Esophagus muscularis mucosa (tissue), 4 donors: ENCODE measurements at regions not wholly inside any gene's neighbourhood (a gene's known extent, or its start where the extent isn't known, plus 50 kb on each side); places are given as distances from the start of the nearest gene placed in this dataset.

ENCODE experiments used
- DNase-seq: peaks from one replicate; pipeline ENCODE4 v3.0.0-alpha.2; 2017; ENCODE audit errors: extremely low spot score
- H3K27ac ChIP-seq, 4 donors: fragments of 200-600 bp; sonication (generic); replicated peaks in 1 of 4; 1 replicate in 3 of 4; 2 replicates in 1 of 4; pipeline ENCODE4 v1.5.1; 2016 to 2019; ENCODE audit warnings: mild to moderate bottlenecking in 1 of 4
- H3K27me3 ChIP-seq, 4 donors: fragments of 200-600 bp; sonication (generic); one replicate each; pipeline versions ENCODE4 v1.5.1 to v1.6.0; 2016 to 2019
- H3K36me3 ChIP-seq, 4 donors: fragments of 200-600 bp; sonication (generic); one replicate each; pipeline ENCODE4 v1.5.1; 2016 to 2019
- H3K4me1 ChIP-seq, 4 donors: fragments of 200-600 bp; sonication (generic); one replicate each; pipeline ENCODE4 v1.5.1; 2016 to 2019
- H3K4me3 ChIP-seq, 4 donors: fragments of 200-600 bp; sonication (generic); 1 replicate in 2 of 4; 2 replicates in 2 of 4; pipeline ENCODE4 v1.5.1; 2016 to 2019; ENCODE audit warnings: mild to moderate bottlenecking in 4 of 4, moderate library complexity in 1 of 4
- H3K9me3 ChIP-seq, 4 donors: fragments of 200-600 bp; sonication (generic); 1 replicate in 3 of 4; 2 replicates in 1 of 4; pipeline ENCODE4 v1.5.1; 2016 to 2019
- CTCF ChIP-seq, 3 experiments: fragments of 200-600 bp in 2 of 3; fragments of 450-650 bp in 1 of 3; sonication (generic) in 2 of 3; IDR thresholded peaks; one replicate each; pipeline ENCODE4 v1.5.1; 2017 to 2019; ENCODE audit warnings: antibody characterized with exemption in 3 of 3, mild to moderate bottlenecking in 2 of 3, moderate library complexity in 1 of 3
- EP300 ChIP-seq: sonication (generic); formaldehyde crosslinking; IDR thresholded peaks from one replicate; pipeline ENCODE4 v1.6.1; 2017; ENCODE audit warnings: antibody characterized with exemption
- POLR2A ChIP-seq: fragments of 450-650 bp; IDR thresholded peaks from one replicate; pipeline ENCODE4 v1.6.1; 2017; ENCODE audit warnings: antibody characterized with exemption, moderate library complexity, mild to moderate bottlenecking, low read depth
- POLR2AphosphoS5 ChIP-seq, 2 donors: sonication (generic); formaldehyde crosslinking; IDR thresholded peaks; one replicate each; pipeline ENCODE4 v1.6.1; 2017; ENCODE audit warnings: antibody characterized with exemption in 2 of 2
- WGBS: methylation state at CpG from one replicate; pipeline ENCODE4 v1.1.5; 2018; 5-methylcytosine and 5-hydroxymethylcytosine counted together
- intact Hi-C: fragments of 100-400 bp; cut with DNase I; formaldehyde crosslinking; loops from one replicate; pipeline ENCODE4 v1.15.1; 2023

- TF ChIP-seq POLR2AphosphoS5 (IDR thresholded peaks at IDR 0.05) (no peak), POLR2A (no peak), EP300 (no peak), CTCF (IDR thresholded peaks at IDR 0.05) (no peak)
- intact Hi-C loops = no loop called here
- DNase-seq = no peak
- H3K4me3 ChIP-seq = no peak overlapping the region
- peaks cover 0 to 21% (median 0%) of the 10 kb centered on the region in 4 donors for H3K27me3 ChIP-seq
- no peaks in the 10 kb centered on the region for H3K36me3 ChIP-seq
- no peak overlapping the region for H3K27ac ChIP-seq
- peaks cover 0 to 3% (median 0%) of the 10 kb centered on the region in 4 donors for H3K9me3 ChIP-seq
- WGBS = 42% methylated on average over 32 of the region's 42 CpGs
- H3K4me1 ChIP-seq = no peaks in the 10 kb centered on the region
Observed at GRCh38 chr6:9398767-9399373, 963.5 kb upstream of the SLC35B3 start.

DNA sequence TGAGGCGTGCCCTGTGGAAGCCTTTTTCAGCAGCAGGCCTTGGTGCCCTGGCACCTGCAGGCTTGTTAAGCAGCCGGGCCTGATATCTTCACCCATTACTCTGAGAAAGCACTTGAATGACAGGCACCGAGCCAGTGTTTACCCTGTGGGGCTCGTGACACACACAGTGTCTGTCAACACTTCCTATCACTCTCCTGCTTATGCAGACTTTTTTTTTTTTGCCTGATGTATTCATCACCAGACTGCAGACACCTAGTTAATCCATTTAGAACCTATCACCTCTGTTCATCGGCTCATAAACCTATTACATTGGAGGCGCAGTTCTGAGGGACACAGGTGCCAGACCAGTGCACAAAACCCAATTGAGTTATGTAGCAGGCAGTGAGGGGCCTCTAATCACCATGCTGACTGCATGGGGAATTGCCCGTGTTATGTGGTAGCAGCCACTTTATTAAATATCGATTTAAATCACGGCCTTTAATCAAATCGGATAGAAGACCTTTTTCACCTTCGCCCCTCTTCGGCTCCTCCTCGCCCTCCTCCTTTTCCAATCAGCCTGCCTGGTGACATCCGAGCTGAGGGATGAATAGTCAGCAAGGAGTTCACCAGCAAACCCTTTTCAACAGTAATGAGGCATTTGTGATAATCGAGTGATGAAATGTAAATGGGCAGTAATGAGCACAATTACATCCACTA lies 962.9 kb upstream of the SLC35B3 start:
- 78% methylated on average over 14 of the region's 15 CpGs for WGBS

GRCh38 chr6:9388596-9388995 lies 953.3 kb upstream of the SLC35B3 start:
- H3K36me3 ChIP-seq = no peaks in the 10 kb centered on the region
- H3K27ac ChIP-seq = no peak overlapping the region
- no peaks in the 10 kb centered on the region for H3K4me1 ChIP-seq
- H3K27me3 ChIP-seq = no peaks in the 10 kb centered on the region
- TF ChIP-seq POLR2AphosphoS5 (IDR thresholded peaks at IDR 0.05) (no peak), POLR2A (no peak), EP300 (no peak), CTCF (IDR thresholded peaks at IDR 0.05) (no peak)
- no peak overlapping the region for H3K4me3 ChIP-seq
- no peaks in the 10 kb centered on the region for H3K9me3 ChIP-seq
- DNase-seq = no peak
- 84% methylated on average over 2 of the region's 2 CpGs for WGBS
- intact Hi-C loops = no loop called here

More for the DNA sequence above, 962.9 kb upstream of the SLC35B3 start:
- Histone ChIP-seq H3K27ac (no peak overlapping the region), H3K27me3 (peaks cover 0 to 21% (median 0%) of the 10 kb centered on the region in 4 donors), H3K4me3 (no peak overlapping the region), H3K9me3 (peaks cover 0 to 3% (median 0%) of the 10 kb centered on the region in 4 donors), H3K4me1 (no peaks in the 10 kb centered on the region), H3K36me3 (no peaks in the 10 kb centered on the region)
- DNase-seq = no peak
- intact Hi-C loops = no loop called here
- TF ChIP-seq POLR2A (no peak), POLR2AphosphoS5 (IDR thresholded peaks at IDR 0.05) (no peak), EP300 (no peak), CTCF (IDR thresholded peaks at IDR 0.05) (no peak)

DNA sequence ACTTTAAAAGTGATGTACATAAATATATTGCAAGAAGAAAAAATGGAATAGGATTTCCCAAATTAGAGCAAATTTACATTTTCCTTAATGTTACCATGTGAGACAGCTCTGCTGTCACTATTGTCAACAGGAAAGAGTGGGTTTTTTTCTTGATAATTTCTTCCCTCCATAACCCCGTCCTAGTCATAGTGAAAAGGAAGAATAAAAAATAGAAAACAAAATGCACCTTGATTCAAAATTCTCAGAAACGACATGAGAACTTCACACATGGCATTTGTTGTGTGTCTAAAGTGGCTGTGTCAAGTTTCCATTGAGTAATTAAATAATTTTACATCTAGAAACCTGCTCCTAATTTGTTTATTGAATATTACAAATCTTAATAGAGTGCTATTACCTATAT lies 945.2 kb upstream of the SLC35B3 start:
- 40% methylated on average over 2 of the region's 2 CpGs for WGBS

More for the DNA sequence above, 945.2 kb upstream of the SLC35B3 start:
- no peaks in the 10 kb centered on the region for H3K36me3 ChIP-seq
- no peaks in the 10 kb centered on the region for H3K27me3 ChIP-seq
- intact Hi-C loops = no loop called here
- H3K9me3 ChIP-seq = no peaks in the 10 kb centered on the region
- no peaks in the 10 kb centered on the region for H3K4me1 ChIP-seq
- H3K4me3 ChIP-seq = no peak overlapping the region
- H3K27ac ChIP-seq = no peak overlapping the region
- no peak for TF ChIP-seq CTCF (IDR thresholded peaks at IDR 0.05)
- no peak for TF ChIP-seq POLR2A
- DNase-seq = no peak
